Panc1 (cell line): ENCODE measurements at regions not wholly inside any gene's neighbourhood (a gene's known extent, or its start where the extent isn't known, plus 50 kb on each side); places are given as distances from the start of the nearest gene placed in this dataset.

Experiments used
- ATAC-seq: fragments of 200-7000 bp; cut with Tn5 transposase; 2 replicates; pipeline ENCODE4 v1.9.1; 2020; ENCODE audit warnings: mild to moderate bottlenecking, moderate library complexity
- BruUV-seq: library from RNA; stranded (reverse); fragments of 400-500 nt; replicated peaks from 2 replicates; lab custom pipeline; 2021; lab: Mats Ljungman, UMichigan
- CTCF ChIA-PET: fragments of 300-600 bp; sonication (Branson Sonifier 250); formaldehyde crosslinking; loops from one replicate; lab custom pipeline; 2022; ENCODE audit warnings: antibody characterized with exemption; lab: Charles Lee
- POLR2A ChIA-PET: fragments of 300-600 bp; sonication (Branson Sonifier 250); formaldehyde crosslinking; loops from one replicate; lab custom pipeline; 2022; ENCODE audit warnings: antibody characterized with exemption; lab: Charles Lee
- DNase-seq: peaks from one replicate; pipeline ENCODE4 v3.0.0-alpha.2; 2010; ENCODE audit warnings: low read depth, low spot score
- H3K27ac ChIP-seq: 2 replicates; pipeline ENCODE4 v1.5.1; 2011; ENCODE audit warnings: mild to moderate bottlenecking, low read length, inconsistent platforms
- H3K27me3 ChIP-seq: fragments of 200-500 bp; sonication (Bioruptor generic); 2 replicates; pipeline ENCODE4 v1.6.0; 2014; ENCODE audit warnings: low read length, inconsistent platforms; ENCODE audit not compliant: control insufficient read depth, insufficient read depth
- H3K36me3 ChIP-seq: fragments of 200-500 bp; sonication (Bioruptor generic); 2 replicates; pipeline ENCODE4 v1.5.1; 2014; ENCODE audit warnings: inconsistent platforms, mild to moderate bottlenecking, low read length, moderate library complexity; ENCODE audit not compliant: control insufficient read depth, insufficient read depth
- H3K4me1 ChIP-seq: 2 replicates; pipeline ENCODE4 v1.5.1; 2011; ENCODE audit warnings: inconsistent platforms, mild to moderate bottlenecking, low read length, moderate library complexity; ENCODE audit not compliant: control insufficient read depth, insufficient read depth
- H3K4me3 ChIP-seq, 2 experiments: 2 replicates each; pipeline ENCODE4 v1.5.1; 2011 to 2012; ENCODE audit warnings: low read depth in 2 of 2, low read length in 2 of 2, mild to moderate bottlenecking in 2 of 2, inconsistent platforms in 1 of 2, moderate library complexity in 1 of 2
- H3K9me3 ChIP-seq: fragments of 200-500 bp; sonication (Bioruptor generic); 2 replicates; pipeline ENCODE4 v1.5.1; 2014; ENCODE audit warnings: low read depth, mild to moderate bottlenecking, inconsistent platforms, low read length, moderate library complexity; ENCODE audit not compliant: control insufficient read depth, insufficient read depth
- CTCF ChIP-seq: fragments of 450-650 bp; IDR thresholded peaks from 2 replicates; pipeline ENCODE4 v1.5.1; 2017; ENCODE audit warnings: mild to moderate bottlenecking
- POLR2AphosphoS5 ChIP-seq: IDR thresholded peaks from 2 replicates; pipeline ENCODE4 v1.6.1; 2012; ENCODE audit warnings: mild to moderate bottlenecking, low read depth, low read length, moderate library complexity
- SIN3A ChIP-seq: IDR thresholded peaks from 2 replicates; pipeline ENCODE4 v1.6.1; 2012; ENCODE audit warnings: low read depth, mild to moderate bottlenecking, low read length, moderate library complexity, borderline replicate concordance; ENCODE audit not compliant: insufficient read depth
- TCF7L2 ChIP-seq: IDR thresholded peaks from 2 replicates; pipeline ENCODE4 v1.6.1; 2011; ENCODE audit warnings: mild to moderate bottlenecking, low read depth, low read length, inconsistent platforms
- in situ Hi-C: cut with HindIII; loops from 2 replicates; pipeline ENCODE4 v1.10.0; 2016; ENCODE audit warnings: low sequenced_read_pairs, low pct_unique_long_range_greater_than_20kb
- intact Hi-C: fragments of 100-400 bp; cut with micrococcal nuclease; formaldehyde crosslinking; loops from one replicate; pipeline ENCODE4 v1.10.0; 2022; ENCODE audit not compliant: unreplicated experiment
- TF ChIP-seq, protein P1 (sequence below), 2 experiments: IDR thresholded peaks; 2 replicates each; pipeline ENCODE4 v1.6.1; 2011 to 2012; ENCODE audit warnings: low read depth in 2 of 2, control low read depth in 1 of 2, low read length in 1 of 2, mild to moderate bottlenecking in 1 of 2, moderate library complexity in 1 of 2; ENCODE audit not compliant: insufficient read depth in 1 of 2

DNA sequence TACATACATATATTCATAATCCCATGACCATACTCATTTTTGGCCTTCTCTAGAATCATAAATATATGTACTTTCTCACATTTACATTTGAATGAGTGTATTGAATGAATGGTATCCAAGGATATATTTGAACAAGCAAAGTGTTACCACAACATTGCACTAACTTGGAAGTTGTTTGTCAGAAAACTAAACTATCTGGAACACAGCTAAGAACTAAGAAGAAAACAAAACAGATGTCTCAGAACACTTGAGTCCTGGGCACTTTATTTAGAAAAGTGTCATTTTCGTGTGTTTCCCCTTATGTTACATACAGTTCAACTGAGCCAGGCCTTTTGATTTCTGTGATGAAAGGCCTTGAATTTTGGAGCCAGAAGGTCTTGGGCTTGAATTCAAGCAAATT, 466.7 kb upstream of the FAT1 start:
- Histone ChIP-seq H3K4me1 (no peaks in the 10 kb centered on the region), H3K9me3 (no peaks in the 10 kb centered on the region), H3K27ac (no peak overlapping the region), H3K4me3 (no peak overlapping the region), H3K27me3 (no peaks in the 10 kb centered on the region), H3K36me3 (no peaks in the 10 kb centered on the region)
- BruUV-seq, result no TSS peak
- intact Hi-C loops (no loop called here), in situ Hi-C loops (no loop called here)
- ATAC-seq (no peak), DNase-seq (no peak)
- POLR2A ChIA-PET, result no interaction called here
- TF ChIP-seq TCF7L2, result no peak
- TF ChIP-seq, protein P1, sequence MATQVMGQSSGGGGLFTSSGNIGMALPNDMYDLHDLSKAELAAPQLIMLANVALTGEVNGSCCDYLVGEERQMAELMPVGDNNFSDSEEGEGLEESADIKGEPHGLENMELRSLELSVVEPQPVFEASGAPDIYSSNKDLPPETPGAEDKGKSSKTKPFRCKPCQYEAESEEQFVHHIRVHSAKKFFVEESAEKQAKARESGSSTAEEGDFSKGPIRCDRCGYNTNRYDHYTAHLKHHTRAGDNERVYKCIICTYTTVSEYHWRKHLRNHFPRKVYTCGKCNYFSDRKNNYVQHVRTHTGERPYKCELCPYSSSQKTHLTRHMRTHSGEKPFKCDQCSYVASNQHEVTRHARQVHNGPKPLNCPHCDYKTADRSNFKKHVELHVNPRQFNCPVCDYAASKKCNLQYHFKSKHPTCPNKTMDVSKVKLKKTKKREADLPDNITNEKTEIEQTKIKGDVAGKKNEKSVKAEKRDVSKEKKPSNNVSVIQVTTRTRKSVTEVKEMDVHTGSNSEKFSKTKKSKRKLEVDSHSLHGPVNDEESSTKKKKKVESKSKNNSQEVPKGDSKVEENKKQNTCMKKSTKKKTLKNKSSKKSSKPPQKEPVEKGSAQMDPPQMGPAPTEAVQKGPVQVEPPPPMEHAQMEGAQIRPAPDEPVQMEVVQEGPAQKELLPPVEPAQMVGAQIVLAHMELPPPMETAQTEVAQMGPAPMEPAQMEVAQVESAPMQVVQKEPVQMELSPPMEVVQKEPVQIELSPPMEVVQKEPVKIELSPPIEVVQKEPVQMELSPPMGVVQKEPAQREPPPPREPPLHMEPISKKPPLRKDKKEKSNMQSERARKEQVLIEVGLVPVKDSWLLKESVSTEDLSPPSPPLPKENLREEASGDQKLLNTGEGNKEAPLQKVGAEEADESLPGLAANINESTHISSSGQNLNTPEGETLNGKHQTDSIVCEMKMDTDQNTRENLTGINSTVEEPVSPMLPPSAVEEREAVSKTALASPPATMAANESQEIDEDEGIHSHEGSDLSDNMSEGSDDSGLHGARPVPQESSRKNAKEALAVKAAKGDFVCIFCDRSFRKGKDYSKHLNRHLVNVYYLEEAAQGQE (IDR thresholded peaks at IDR 0.05; ENCODE audit: insufficient read depth in 1 of 2, low read depth in 2 of 2, low read length in 1 of 2), result no peak
- no peak for TF ChIP-seq CTCF
- no peak for TF ChIP-seq POLR2AphosphoS5
- TF ChIP-seq SIN3A, result no peak
- CTCF ChIA-PET, result no interaction called here

DNA sequence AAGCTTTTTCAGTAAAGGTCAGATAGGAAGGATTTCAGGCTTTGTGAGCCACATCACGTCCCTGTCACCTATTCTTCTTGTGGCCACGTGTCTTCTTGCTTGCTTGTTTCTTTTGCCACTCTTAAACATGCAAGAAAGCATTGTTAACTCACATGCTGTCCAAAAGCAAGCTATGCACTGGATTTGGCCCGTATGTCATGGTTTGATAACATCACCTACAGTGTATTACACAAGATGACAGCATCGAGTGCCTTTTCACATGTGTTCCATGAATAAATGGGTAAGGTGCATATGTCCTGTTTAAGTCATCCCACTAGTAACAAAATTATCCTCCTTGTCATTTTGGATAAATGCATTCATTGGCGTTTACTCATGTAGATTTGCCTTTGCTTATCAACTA, 468.0 kb upstream of the FAT1 start:
- CTCF ChIA-PET, result no interaction called here
- intact Hi-C loops (no loop called here), in situ Hi-C loops (no loop called here)
- Histone ChIP-seq H3K9me3 (no peaks in the 10 kb centered on the region), H3K4me1 (no peaks in the 10 kb centered on the region), H3K27ac (no peak overlapping the region), H3K27me3 (no peaks in the 10 kb centered on the region), H3K36me3 (no peaks in the 10 kb centered on the region), H3K4me3 (no peak overlapping the region)
- no peak for ATAC-seq
- TF ChIP-seq CTCF (no peak), SIN3A (no peak), TCF7L2 (no peak), POLR2AphosphoS5 (no peak)
- TF ChIP-seq, protein P1 (IDR thresholded peaks at IDR 0.05; ENCODE audit: insufficient read depth in 1 of 2, low read depth in 2 of 2, low read length in 1 of 2), result no peak
- POLR2A ChIA-PET, result no interaction called here
- no peak for DNase-seq
- BruUV-seq, result no TSS peak
